ACHN (cell line): ENCODE measurements at regions not wholly inside any gene's neighbourhood (a gene's known extent, or its start where the extent isn't known, plus 50 kb on each side); places are given as distances from the start of the nearest gene placed in this dataset.

ENCODE experiments used
- DNase-seq: peaks from one replicate; pipeline ENCODE4 v3.0.0-alpha.2; 2015
- in situ Hi-C: cut with HindIII; loops from 2 replicates; pipeline ENCODE4 v1.10.0; 2017; ENCODE audit warnings: low sequenced_read_pairs, low pct_ligation_motif_present, low pct_unique_long_range_greater_than_20kb

DNA sequence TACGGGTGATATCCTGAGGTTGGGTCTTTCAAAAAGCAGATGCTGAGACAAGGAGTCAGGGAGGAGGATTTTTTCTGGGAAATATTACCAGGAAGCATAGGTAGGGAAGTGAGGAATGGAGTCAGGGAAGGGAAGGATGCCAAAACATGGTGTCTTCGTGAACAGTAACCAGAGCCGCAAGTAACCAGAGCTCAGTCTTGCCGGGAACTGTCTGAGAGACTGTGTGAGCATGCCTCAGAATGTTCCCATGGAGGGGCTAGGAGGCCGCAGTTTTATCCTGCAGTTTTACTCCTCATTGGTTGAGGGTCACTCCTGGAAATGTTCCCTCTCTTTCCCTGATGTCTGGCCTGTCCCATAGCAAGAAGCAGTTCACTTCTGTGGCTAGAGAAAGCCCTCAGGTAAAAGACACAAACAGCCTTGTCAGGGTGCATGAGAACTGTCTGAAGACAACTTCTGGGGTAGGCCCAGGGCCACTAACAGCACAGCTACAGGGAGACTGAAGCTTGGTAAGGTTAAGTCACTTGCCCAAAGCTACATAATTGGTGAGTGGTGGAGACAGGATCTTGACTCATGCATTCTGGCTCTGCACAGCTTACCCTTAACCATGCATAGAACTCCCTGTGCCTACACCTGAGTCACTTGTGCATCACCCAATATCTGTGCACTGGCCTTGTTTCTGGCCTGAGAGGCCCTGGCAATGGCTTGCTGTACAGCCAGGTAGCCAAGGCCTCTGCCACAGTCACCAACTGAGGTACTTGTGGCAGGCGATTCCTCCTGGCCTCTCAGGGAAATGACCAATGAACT, 76.3 kb upstream of the FRMD4B start:
- DNase-seq = no peak
- in situ Hi-C loops = no loop called here

DNA sequence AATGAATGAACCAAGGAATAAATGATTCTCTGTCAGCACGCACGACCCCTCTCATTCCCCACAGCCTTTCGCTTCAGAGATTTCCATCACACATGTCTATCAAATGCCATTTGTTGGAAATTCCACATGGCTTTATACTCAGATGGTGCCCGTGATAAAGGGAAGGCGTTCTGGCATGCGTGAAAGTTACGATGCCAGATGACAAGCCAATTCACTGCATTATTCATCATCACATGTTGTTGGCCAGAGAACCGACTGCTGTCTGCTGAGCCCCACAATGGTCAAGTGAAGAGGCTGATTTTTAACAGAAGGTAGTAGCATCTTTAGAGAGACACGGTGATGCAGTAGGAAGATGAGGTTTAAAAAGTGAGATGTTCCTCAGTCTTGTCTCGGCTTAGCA, 74.1 kb upstream of the FRMD4B start:
- DNase-seq = no peak
- in situ Hi-C loops = no loop called here

DNA sequence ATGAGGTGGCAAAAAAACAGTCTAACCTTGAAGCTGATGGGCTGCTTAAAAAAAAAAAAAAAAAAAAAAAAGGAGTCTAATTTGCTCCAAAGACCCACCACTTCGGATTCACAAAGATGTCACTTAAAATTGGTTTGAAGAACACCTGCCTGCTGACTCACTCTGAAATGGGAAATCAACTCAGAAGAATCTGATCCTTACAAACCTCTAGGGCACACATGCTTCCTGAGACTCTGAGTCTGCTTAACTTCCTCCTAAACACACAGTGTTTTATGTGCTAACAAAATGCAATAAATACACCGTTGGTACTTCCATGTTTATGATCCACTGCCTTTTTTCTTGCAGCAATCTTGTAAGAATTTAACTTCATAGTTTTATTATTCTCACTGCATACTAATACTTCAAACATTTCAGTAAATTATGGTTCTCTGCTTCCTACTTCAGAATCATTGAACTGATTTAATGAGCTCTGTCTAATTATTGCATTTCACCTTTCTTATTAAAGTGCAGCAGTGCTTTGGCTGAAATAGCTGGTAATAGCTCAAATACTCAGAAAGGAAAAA, 73.0 kb upstream of the FRMD4B start:
- in situ Hi-C loops = no loop called here
- no peak for DNase-seq

DNA sequence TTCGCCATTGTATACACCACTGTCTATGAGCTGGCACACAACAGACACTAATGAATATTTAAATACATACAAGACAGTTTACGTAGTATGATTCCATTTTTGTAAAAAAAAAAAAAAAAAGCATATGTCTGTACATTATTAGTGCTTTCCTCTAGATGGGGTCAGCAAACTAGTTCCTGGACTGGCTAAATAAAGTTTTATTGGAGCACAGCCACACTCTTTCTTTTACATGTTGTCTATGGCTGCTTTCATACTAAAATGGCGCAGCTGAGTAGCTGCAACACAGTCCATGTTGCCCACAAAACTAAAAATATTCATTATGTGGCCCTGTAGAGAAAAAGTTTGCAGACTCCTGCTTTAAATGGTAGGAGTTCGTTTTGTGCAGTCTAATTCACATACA, 70.7 kb upstream of the FRMD4B start:
- DNase-seq = no peak
- in situ Hi-C loops = no loop called here

DNA sequence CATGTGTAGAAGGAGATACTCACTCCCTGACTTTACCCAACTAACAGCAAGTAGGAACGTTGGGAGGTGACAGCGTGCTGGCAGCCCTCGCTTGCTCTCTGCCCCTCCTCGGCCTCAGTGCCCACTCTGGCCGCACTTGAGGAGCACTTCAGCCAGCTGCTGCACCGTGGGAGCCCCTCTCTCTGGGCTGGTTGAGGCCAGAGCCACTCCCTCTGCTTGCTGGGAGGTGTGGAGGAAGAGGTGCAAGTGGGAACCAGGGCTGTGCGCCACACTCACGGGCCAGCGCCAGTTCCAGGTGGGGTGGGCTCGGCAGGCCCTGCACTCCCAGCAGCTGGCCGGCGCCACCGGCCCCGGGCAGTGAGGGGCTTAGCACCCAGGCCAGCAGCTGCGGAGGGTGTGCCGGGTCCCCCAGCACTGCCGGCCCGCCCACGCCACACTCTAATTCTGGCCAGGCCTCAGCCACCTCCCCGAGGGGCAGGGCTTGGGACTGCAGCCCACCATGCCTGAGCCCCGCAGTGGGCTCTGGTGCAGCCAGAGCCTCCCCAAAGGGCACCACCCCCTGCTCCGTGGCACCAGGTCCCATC, 68.4 kb upstream of the FRMD4B start:
- in situ Hi-C loops = no loop called here
- no peak for DNase-seq

DNA sequence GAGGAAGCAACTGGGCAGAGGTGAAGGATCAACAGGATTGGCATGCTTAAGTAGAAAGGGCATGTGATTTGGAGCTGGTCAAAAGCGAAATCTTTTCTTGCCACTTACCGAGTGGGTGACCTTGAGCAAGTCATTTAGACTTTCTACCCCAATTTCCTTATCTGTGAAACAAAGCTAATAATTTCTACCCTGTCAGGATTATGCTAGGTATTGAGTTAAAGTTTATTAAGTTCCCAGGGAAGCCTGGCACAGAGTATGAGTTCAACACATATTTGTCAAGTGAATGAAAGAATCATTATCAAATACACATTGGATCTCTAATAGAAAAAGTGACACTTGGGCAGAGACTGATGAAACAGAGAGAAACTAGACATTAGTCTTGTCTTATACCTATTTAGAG, 66.4 kb upstream of the FRMD4B start:
- in situ Hi-C loops = no loop called here
- DNase-seq = no peak

DNA sequence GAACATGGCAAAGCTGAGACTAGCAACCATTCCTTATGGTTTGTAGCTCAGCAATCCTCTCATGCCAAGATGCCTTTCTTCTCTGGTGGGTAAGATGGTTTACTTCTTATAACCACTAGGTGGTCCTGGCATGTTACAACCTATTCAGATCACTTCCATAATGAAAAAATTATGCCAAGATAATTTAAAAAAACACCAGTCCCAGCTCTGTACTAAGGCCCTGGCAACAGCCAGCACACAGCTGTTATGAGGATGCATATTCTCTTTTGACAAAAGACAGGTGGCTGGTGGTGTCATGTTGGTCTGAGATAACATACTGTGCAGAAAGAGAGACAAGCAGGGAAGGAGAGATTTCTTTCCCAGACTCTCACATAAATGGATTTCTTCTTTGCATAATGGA, 65.7 kb upstream of the FRMD4B start:
- DNase-seq = no peak
- in situ Hi-C loops = no loop called here

DNA sequence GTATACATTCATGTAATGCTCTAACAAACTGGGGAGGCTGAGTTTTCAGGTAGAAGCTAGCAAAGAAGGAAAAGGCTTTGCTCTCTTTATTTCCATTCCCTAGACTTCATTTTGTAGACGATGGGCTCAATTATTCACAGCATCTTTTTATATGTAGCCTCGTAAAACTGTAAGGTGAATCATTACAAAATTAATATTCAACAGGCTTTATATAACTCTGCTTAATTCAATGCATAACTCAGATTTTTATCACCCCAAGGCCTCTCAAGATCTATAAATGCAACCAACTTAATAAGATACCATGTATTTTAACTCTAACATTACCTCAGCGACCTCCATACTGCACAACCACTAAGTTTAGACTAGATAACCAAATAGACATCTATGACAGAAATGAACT, 63.0 kb upstream of the FRMD4B start:
- no peak for DNase-seq
- in situ Hi-C loops = no loop called here

DNA sequence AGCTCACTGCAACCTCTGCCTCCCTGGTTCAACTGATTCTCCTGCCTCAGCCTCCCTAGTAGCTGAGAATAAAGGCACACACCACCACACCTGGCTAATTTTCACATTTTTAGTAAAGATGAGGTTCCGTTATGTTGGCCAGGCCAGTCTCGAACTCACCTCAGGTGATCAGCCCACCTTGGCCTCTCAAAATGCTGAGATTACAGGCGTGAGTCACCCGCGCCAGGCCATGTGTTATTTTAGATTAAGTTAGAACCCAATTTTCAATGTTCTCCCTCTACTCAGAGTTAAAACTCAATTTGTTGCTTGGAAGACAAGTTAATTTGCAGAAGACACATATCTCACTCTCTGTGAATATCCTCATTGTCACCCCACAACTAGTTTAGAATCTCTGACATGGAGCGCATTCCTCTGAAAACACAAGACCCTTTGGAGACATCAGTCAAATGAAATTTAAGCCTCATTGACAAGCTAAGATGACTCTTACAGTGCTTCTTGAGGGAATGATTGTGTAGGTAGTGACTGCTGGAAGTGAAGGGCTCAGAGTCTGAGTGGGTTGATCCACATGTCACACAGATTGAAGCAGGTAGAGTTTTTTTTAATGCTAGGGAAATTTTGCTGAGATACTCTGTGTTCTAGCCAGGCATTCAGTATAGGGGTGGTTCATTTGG, 60.6 kb upstream of the FRMD4B start:
- DNase-seq = no peak
- in situ Hi-C loops = no loop called here

DNA sequence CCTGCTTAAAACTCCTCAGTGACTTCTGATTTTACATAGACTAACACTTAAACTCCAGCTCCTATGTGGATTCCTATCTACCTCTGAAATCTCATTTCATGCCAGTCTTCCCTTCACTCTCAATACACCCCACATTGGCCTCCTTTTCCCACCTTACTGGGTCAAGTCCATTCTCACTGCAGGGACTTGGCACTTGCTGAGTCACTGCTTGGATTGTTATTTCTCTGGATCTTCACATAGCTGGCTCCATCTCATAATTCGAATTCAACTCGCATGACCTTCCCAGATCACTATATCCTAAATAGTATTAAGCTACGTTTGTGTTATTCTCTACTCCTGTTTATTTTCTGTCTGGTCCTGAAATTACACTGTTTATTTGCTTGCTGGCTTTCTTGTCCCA, 59.6 kb upstream of the FRMD4B start:
- in situ Hi-C loops = no loop called here

DNA sequence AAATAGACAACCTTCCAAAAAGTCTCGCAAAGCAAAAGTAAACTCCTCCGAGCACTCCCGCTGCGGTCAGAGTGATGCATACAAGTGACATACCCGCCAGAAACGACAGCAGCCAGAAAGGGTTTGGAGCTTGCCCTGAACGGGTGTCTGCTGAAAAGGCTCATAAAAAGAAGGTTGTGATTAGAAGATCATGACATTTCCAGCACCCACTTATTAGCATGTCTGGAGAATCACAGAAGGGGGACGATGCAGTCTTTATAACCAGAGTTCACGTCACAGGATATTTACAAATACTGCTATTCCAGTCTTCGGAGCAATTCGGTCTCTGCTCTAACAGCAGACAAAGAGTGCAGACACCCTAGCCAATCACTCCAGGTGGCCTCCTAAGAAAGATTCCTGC, 59.1 kb upstream of the FRMD4B start:
- no peak for DNase-seq
- in situ Hi-C loops = no loop called here

More for the DNA sequence above, 59.6 kb upstream of the FRMD4B start:
- no peak for DNase-seq

DNA sequence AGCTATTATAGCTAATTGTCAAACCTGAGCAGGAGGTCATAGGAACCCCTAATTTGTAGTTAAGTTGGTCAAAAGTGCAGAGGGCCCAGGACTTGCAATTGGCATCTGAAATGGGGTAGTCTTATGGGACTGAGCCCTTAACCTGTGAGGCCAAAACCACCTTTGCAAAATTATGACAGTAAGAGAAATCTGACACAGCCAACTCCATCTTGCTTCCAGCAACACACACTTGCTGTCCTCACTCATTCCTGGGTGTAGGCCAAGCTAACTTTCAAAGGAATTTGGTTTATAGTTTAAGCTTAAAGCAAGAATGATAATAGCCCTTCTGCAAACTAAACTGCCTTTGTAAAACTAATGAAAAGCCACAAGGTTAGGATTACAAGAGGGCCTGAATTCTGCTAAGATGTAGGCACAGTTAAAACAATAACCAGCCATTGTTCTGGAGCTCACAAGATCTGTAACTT, 57.6 kb upstream of the FRMD4B start:
- DNase-seq = no peak
- in situ Hi-C loops = no loop called here

DNA sequence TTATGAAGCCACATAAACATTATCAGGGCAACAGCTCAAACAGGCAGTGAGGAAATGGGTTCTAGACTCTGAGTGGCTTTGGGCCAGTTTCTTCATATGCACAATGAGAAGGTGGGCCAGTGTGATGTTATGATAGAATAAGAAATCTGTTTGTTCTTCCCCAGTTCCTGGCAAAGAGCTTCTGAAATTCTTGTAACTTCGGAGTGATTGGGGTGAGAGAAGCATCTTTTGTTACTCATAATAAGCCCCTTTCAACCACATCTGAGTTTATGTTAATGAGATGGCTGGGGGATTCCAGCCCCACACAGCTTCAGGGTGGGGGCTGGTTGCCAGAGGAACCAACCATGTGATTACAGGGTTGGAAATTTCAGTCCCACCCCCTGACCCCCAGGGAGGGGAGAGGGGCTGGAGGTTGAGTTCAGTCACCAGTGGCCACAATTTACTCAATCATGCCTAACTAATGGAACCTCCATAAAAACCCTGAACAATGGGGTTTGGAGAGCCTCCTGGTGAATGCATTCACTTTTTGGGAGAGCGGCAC, 57.0 kb upstream of the FRMD4B start:
- in situ Hi-C loops = no loop called here
- DNase-seq = no peak

DNA sequence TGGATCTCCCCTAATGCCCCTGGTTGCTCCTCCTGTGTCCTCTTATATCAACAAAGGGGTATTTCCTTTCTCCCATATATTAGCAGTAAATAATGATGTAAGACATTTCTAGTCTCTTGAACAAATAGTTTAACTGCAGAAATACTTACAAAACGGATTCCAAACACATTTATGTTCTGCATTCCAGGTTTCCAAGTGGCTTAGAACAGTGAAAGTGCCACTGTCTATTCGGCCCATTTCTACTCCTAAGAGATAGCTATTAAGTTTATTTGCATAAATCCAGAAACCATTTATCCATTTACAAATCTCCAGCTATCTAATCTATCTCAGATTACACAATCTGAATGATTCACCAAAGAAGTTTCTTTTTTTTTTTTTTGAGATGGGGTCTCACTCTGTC, 55.8 kb upstream of the FRMD4B start:
- in situ Hi-C loops = no loop called here
- DNase-seq = no peak

DNA sequence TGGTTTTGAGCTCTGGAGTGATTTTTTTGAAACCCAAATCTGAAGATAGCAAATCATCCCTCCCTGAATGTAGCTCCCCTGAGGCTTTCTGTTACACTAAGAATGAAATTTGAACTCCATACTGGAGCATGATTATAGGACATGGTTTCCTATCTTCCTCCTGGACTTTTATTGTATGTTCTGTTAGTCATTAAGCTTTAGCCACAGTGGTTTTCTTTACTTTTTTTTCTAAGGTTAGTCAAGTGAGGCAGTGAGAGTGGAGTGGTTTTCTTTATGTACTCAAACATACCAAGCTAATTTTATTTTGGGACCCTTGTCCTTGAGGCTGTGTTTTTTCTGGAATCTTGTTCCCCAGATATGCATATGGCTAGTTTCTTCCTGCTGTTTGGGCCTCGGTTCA, 55.2 kb upstream of the FRMD4B start:
- in situ Hi-C loops = no loop called here
- DNase-seq = peak; percentile 22

DNA sequence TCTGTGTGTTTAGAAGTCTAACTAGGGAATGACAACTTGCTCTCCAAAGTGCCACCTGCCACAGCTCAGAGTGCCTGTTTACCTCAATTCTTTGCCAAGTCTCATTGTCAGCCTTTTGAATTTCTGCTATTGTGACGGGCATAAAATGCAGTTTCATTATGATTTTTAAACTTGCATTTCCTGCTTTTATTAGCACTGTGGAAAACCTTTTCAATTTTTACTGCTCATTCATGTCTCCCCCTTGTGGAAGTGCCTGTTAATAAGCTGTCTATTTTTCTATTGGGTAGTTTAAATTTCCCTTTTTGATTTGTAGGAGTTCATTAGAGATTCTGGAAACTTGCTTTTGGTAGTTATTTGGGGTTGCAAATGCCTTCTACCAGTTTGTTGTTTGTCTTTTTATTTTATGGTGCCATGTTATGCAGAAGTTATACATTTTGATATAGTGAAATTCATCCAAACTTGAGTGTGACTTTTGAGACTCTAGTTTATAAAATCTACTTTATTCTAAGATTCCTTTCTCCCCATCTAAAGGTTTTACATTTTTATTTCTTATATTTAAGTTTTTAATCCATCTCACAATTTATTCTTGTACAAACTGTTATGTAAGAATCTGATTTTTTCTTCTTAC, 53.9 kb upstream of the FRMD4B start:
- peak; percentile 44 for DNase-seq
- in situ Hi-C loops = no loop called here

DNA sequence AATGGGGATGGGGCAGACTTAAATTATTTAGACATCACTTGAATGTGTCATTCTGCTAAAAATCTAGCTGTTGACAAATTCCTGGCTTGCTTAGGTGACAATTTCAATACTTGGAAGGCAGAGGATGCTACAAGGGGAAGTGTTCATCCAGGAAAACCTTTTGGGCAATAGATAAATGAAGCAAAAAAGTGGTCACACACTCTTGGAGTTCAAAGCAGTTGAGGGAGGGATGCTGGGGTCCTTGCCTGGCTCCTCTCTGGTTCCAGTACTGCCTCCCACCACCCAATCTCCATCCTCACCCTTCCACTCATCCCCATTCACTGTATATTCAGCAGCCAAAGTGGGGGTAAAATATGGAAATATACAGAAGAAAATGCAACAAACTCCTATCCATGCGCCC, 52.6 kb upstream of the FRMD4B start:
- in situ Hi-C loops = no loop called here
- DNase-seq = no peak

DNA sequence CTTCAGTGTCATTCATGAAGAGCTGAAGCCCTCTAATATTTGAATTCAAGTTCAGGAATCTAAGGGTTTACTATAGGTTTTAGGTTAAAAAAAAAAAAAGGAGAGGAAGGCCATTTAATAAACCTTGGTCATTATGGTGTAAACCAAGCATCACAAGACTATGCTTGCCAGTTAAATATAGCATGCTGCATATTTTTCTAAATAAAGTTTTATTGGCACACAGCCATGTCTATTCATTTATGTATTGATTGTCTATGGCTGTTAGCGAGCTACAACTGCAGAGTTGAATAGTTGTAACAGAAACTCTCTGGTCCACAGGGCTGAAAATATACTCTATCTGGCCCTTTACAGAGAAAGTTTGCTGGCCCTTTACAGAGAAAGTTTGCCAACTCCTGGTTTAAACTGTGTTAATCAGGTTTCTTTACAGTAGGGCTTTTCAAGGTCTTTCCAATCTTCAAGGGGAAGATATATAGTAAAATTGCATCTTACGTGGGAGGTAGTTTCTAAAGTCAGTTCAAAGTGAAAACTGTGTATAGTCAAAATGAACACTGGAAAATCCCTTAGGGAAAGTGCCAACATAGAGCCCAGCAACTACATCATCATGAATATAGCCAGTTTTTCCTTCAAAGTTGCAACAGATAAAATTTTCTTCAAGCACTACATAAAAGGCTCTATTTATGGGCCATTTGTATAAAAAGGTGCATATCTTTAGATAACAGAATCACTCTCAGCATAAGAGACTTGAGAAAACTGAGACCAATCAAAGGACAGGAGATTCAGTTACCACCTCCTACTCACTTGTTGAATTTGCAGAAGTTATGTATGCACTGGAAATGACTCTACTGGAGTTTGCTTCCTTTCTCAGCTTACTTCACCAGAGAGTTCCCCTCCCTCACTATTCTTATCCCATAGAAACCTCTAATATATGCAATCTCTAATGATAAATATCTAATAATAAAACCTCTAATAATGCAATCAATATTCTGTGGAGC, 49.7 kb upstream of the FRMD4B start:
- in situ Hi-C loops = no loop called here

More for the DNA sequence above, 49.7 kb upstream of the FRMD4B start:
- DNase-seq = no peak
